Retinal pigment epithelial cell (primary cell): ENCODE measurements at regions not wholly inside any gene's neighbourhood (a gene's known extent, or its start where the extent isn't known, plus 50 kb on each side); places are given as distances from the start of the nearest gene placed in this dataset.
"Not testable (repeated sequence)": the region's sequence is repeated elsewhere in the genome, so short reads cannot be mapped to it uniquely, and the experiment has no call there.

Source experiments
- DNase-seq: peaks from one replicate; pipeline ENCODE4 v3.0.0-alpha.2; 2010; ENCODE audit warnings: low read depth
- H3K4me3 ChIP-seq: 2 replicates; pipeline ENCODE4 v1.5.1; 2011; ENCODE audit warnings: mild to moderate bottlenecking, low read length, control low read depth, moderate library complexity
- TF ChIP-seq, protein P1 (sequence below): conservative IDR thresholded peaks from 2 replicates; pipeline ENCODE4 v1.5.1; 2011; ENCODE audit warnings: low read depth, low read length, control low read depth, inconsistent platforms

DNA sequence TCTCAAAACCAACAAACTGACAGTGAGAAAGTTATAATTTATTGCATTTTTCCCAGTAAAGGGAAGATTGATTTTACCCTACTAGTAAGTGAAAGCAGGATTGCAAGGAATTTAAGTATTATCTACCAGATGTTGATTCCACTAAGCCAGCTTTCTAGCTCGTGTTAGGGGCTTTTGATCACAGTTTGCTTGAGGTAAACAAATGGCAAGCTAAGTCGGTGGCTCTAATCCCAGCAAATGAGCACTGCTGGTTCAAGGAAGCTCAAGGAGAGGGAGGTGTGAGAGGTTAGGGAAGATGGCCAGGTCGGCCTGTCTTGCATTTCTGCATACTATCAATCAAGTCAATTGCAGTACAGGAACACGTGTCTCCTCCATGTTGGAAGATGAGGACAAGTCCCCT, 448.7 kb upstream of the POM121L12 start:
- TF ChIP-seq, protein P1, sequence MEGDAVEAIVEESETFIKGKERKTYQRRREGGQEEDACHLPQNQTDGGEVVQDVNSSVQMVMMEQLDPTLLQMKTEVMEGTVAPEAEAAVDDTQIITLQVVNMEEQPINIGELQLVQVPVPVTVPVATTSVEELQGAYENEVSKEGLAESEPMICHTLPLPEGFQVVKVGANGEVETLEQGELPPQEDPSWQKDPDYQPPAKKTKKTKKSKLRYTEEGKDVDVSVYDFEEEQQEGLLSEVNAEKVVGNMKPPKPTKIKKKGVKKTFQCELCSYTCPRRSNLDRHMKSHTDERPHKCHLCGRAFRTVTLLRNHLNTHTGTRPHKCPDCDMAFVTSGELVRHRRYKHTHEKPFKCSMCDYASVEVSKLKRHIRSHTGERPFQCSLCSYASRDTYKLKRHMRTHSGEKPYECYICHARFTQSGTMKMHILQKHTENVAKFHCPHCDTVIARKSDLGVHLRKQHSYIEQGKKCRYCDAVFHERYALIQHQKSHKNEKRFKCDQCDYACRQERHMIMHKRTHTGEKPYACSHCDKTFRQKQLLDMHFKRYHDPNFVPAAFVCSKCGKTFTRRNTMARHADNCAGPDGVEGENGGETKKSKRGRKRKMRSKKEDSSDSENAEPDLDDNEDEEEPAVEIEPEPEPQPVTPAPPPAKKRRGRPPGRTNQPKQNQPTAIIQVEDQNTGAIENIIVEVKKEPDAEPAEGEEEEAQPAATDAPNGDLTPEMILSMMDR = no peak
- DNase-seq = no peak
- H3K4me3 ChIP-seq = no peak overlapping the region

DNA sequence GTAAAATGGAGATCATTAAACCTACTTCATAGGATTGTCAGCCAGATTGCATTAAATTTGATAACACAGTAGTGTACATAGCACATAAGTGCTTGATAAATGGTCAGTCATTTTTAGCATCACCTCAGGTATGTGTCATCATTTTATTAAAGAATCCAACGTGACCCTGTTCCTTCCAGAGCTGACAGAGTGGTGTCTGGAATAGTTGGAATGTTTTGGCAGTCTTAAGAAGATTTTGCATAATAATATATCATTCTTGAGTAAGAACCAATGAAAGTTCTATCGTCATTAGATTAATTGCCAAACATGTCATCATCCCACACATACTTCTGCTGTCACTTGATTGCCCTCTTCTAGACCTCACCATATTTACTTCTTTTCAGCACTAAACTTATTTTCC, 451.4 kb upstream of the POM121L12 start:
- no peak overlapping the region for H3K4me3 ChIP-seq
- no peak for DNase-seq
- TF ChIP-seq, protein P1 = no peak

DNA sequence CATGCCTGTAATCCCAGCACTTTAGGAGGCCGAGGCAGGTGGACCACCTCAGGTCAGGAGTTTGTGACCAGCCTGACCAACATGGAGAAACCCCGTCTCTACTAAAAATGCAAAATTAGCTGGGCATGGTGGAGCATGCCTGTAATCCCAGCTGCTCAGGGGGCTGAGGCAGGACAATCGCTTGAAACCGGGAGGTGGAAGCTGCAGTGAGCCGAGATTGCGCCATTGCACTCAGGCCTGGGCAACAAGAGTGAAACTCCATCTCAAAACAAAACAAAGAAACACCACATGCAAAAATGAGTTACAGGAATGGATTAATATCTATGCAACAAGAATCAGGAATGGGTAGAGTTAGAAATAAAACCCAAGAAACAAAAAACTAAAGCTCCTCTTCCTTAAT, 462.3 kb upstream of the POM121L12 start:
- DNase-seq, H3K4me3 ChIP-seq: not testable (repeated sequence)

DNA sequence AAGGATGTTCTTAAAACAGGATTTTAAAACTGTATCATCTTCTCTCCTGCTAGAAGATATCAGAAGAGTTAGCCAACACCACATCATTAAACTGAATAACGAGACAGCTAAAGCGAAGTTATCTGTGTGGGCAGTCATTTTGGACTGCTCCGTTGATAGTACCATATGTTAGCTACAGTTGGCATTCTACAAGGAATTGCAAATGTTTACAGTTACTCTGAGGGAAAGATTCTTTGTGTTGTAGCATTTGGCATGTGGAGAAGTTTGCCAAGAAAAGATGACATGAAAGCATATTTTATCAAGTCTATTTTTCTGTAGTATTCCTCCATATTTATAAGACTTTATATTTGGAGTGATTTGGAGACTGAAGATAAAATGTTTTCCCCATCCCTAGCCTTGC, 464.4 kb upstream of the POM121L12 start:
- no peak overlapping the region for H3K4me3 ChIP-seq
- TF ChIP-seq, protein P1 = no peak
- DNase-seq = no peak

DNA sequence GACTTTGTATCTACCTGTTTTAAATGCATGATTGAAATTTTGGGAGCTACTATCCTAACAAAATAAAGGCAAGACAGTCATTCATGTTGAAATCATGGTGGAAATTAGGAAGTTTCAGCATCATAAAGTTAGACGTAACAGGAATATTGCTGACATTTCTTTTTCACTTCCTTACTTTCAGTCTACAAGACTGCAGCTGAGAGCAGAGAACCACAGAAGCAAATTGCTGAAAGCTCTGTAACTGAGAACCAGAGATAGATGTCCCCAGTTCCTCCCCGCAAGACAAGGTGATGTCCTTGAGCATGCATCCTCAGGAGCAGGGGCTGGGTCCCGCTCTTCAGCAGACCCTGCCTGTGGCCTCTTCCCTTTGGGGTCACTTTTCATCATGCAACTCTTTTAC, 466.3 kb upstream of the POM121L12 start:
- DNase-seq = no peak
- no peak overlapping the region for H3K4me3 ChIP-seq
- TF ChIP-seq, protein P1 = no peak

DNA sequence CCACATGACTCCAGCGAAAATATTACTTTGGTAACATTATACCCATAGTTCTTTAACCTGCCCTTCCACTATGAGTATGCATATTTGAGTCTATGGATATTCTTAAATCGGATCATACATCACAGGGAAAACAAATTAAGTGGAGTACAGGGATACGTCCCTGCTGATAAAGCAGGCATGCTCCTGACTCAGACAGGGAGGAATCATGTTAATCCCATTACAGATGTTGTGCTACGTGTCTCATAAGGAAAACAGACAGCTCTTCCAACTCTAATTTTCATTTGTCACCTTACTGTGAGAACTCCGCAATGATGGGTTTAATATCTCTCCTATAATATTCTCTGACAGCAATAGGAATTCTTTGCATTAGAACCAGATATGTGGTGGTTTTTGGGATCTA, 469.5 kb upstream of the POM121L12 start:
- H3K4me3 ChIP-seq = no peak overlapping the region
- TF ChIP-seq, protein P1 = no peak
- no peak for DNase-seq

DNA sequence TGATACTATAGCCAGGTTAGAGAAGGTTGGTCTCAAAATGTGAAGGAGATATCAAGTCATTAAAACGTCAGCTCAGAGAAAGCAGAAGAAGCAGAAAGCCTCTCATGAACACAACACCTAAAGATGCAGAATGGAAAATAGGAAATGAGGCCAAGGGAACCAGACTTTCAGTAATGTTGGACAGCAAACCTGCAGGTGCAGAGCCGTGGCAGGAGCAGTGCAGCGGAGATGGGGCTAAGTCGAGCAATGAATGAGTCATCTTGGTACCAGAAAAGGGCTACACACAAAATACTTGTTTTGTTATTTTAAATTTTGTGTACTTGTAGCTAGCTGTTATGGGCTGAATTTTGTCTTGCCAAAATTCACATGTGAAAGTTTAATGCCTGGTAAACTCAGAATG, 479.6 kb upstream of the POM121L12 start:
- H3K4me3 ChIP-seq = no peak overlapping the region
- DNase-seq = no peak
- TF ChIP-seq, protein P1 = no peak

DNA sequence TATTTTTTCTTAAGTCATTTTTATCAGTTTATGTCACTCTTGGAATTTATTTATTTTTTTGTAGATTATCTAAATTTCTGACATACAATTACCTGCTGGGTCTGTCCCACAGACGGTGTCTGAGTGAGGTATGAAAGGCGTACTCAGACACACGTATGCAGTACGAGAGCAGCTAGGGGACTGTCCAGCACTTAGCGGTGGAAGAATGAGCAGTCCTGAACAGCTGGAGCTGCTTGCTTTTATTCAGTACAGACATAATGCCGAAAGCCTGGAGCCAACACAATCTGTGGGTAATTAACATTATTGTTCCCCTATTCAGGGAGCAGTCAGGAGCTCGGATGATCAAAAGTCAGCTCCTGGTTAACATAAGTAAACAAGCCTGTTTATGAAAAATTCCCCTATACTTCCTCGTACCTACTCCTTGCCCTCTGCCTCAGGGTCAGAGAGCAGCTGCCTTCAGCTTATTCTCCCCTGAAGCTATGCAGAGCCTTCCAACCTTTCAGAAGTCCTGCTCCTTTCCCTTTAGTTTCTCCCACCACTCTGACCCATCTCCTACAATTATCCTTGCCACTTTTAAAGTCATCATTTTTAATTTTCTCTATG, 488.0 kb upstream of the POM121L12 start:
- TF ChIP-seq, protein P1 = no peak
- no peak overlapping the region for H3K4me3 ChIP-seq
- no peak for DNase-seq

DNA sequence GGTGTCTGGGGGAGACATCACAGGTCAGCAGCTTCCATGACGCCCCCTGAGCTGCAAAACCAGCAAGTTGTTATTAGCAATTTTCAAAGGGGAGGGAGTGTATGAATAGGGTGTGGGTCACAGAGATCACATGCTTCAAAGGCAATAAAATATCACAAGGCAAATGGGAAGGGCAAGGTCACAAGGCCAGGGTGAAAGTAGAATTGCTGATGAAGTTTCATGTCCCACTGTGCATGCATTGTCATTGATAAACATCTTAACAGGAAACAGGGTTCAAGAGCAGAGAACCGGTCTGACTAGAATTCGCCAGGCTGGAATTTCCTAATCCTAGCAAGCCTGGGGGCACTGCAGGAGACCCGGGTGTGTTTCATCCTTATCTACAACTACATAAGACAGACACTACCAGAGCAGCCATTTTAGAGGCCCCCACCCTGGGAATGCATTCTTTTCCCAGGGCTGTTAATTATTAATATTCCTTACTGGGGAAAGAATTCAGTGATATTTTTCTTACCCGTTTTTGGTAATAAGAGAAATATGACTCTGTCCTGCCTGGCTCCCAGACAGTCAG, 494.2 kb upstream of the POM121L12 start:
- H3K4me3 ChIP-seq, DNase-seq: not testable (repeated sequence)
